MG63 (cell line): ENCODE measurements at regions not wholly inside any gene's neighbourhood (a gene's known extent, or its start where the extent isn't known, plus 50 kb on each side); places are given as distances from the start of the nearest gene placed in this dataset.

Experiments
- DNase-seq: peaks from one replicate; pipeline ENCODE4 v3.0.0-alpha.2; 2020
- H3K27me3 ChIP-seq: fragments of 250-450 bp; sonication (Bioruptor Pico); 2 replicates; pipeline ENCODE4 v1.5.1; 2020; ENCODE audit warnings: mild to moderate bottlenecking, moderate library complexity
- H3K36me3 ChIP-seq: fragments of 250-450 bp; sonication (Bioruptor Pico); 2 replicates; pipeline ENCODE4 v1.5.1; 2020; ENCODE audit warnings: mild to moderate bottlenecking, moderate library complexity
- H3K4me3 ChIP-seq: fragments of 250-450 bp; sonication (Bioruptor Pico); 2 replicates; pipeline ENCODE4 v1.5.1; 2020; ENCODE audit warnings: mild to moderate bottlenecking, moderate library complexity
- H3K9me3 ChIP-seq: fragments of 250-450 bp; sonication (Bioruptor Pico); 2 replicates; pipeline ENCODE4 v1.5.1; 2020; ENCODE audit warnings: mild to moderate bottlenecking, moderate library complexity

DNA sequence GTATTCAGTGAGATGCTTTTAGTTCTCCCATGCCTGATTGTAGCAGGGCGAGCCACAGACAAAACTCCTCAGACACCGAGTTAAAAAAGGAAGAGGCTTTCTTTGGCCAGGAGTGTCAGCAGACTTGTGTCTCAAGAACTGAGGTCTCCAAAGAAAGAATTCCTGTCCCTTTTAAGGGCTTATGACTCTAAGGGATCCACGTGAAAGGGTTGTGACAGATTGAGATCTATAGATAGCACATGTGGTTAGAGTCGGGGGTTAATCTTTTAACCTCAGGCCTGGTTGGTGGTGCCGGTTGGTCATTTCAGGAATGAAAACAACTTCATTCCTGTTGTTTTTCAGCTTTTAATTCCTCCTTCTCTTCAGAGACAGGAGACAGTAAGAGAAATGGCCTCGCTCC lies 168.8 kb upstream of the GRIK2 start:
- Histone ChIP-seq H3K9me3 (no peaks in the 10 kb centered on the region), H3K4me3 (no peak overlapping the region), H3K27me3 (no peaks in the 10 kb centered on the region), H3K36me3 (no peaks in the 10 kb centered on the region)
- no peak for DNase-seq

- Histone ChIP-seq H3K36me3 (no peaks in the 10 kb centered on the region), H3K27me3 (no peaks in the 10 kb centered on the region), H3K9me3 (no peaks in the 10 kb centered on the region), H3K4me3 (no peak overlapping the region)
- peak; percentile 32 for DNase-seq
Measured at GRCh38 chr6:101226677-101227135, 166.8 kb upstream of the GRIK2 start.

DNA sequence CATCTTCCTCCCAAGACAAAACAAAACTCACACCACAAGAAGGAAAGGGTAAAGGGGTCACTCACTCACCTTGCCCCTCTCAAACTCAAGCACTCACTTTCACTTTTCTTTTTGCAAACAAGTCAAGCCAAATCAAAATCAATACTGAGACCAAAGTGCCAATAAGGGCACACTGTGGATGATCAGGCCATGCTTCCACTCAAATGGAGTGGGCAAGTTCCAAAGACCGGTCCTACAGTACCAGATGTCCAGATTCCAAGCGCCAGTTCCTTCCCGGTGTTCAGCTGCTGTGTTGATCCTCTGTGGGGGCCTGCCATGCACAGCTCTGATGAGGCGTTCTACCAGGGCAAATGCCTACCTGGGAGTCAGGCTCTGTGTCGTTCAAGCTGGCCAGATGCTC lies 162.6 kb upstream of the GRIK2 start:
- Histone ChIP-seq H3K36me3 (no peaks in the 10 kb centered on the region), H3K9me3 (no peaks in the 10 kb centered on the region), H3K4me3 (no peak overlapping the region), H3K27me3 (no peaks in the 10 kb centered on the region)
- no peak for DNase-seq

DNA sequence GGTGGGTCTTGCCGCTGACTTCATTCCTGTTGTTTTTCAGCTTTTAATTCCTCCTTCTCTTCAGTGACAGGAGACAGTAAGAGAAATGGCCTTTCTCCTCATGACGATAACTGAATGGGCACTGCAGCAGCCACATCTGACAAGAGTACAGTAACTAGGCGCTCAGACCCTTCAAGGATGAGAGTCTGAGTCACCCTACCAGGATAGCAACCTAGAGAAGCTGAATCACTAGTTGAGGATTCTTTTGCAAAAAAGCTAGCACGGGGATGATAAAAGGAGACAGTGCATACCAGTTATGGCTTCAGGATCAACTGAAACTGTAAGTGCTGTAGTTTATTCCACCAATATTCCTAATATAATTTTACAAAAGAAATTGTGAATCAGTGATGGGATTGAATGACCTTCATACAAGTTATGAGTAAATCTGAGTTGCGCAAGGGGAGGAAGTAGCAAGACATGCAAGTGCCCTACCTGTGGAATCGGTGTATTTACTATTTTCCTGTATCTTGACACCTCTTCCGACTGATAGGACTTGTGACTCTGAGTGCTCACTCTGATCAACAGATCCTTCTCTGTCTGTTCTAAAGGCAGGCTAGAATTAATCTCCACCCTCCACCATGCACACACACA lies 161.8 kb upstream of the GRIK2 start:
- H3K27me3 ChIP-seq, result no peaks in the 10 kb centered on the region
- H3K4me3 ChIP-seq, result no peak overlapping the region
- H3K9me3 ChIP-seq, result no peaks in the 10 kb centered on the region
- H3K36me3 ChIP-seq, result no peaks in the 10 kb centered on the region
- no peak for DNase-seq

DNA sequence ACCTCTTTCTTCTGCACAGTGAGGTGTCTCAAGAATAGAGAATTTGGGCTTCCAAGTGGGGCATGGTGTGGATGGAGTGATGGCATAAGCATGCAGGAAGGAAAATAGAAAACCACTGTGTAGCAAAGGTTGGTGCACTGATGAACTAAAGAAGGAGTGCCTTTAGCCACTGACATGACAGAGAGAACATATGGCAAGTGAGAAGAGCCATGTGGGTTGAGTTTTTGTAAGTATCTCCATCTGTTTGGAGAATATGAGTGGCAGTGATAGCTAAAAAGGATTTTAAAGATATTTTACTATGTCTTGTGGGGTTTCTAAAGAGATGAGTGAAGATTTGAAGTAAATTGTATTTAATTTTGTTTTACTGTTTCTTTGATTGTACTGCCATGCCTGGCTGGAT lies 160.5 kb upstream of the GRIK2 start:
- Histone ChIP-seq H3K27me3 (no peaks in the 10 kb centered on the region), H3K9me3 (no peaks in the 10 kb centered on the region), H3K4me3 (no peak overlapping the region), H3K36me3 (no peaks in the 10 kb centered on the region)
- DNase-seq, result no peak

DNA sequence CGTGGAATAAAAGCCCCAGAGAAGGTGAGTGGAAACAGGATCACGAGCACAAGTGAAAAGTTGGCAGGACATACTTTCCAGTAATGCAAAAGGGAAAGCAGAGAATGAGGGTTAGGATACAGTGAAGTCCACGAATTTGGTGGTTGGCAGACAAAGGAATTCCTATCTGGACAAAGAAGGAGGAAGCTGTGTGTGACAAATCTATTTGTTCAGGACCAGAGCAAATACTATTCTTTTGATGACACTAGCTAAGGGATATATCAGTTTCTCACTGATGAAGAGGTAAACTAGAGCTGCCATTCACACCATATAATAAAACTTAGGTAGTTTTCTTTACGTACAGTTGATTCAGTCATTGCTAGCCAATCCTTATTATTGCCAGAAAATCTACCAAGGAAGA lies 156.8 kb upstream of the GRIK2 start:
- no peaks in the 10 kb centered on the region for H3K9me3 ChIP-seq
- H3K36me3 ChIP-seq, result no peaks in the 10 kb centered on the region
- no peaks in the 10 kb centered on the region for H3K27me3 ChIP-seq
- no peak overlapping the region for H3K4me3 ChIP-seq
- DNase-seq, result no peak

GRCh38 chr6:101241442-101241841 lies 152.1 kb upstream of the GRIK2 start:
- Histone ChIP-seq H3K36me3 (no peaks in the 10 kb centered on the region), H3K4me3 (no peak overlapping the region), H3K9me3 (no peaks in the 10 kb centered on the region), H3K27me3 (no peaks in the 10 kb centered on the region)
- DNase-seq, result no peak

- Histone ChIP-seq H3K9me3 (peaks cover 3% of the 10 kb centered on the region; the same call in 1 of the 2 replicates), H3K4me3 (no peak overlapping the region), H3K27me3 (no peaks in the 10 kb centered on the region), H3K36me3 (no peaks in the 10 kb centered on the region)
- DNase-seq, result no peak
Measured at GRCh38 chr6:101249470-101249869, 144.0 kb upstream of the GRIK2 start.

DNA sequence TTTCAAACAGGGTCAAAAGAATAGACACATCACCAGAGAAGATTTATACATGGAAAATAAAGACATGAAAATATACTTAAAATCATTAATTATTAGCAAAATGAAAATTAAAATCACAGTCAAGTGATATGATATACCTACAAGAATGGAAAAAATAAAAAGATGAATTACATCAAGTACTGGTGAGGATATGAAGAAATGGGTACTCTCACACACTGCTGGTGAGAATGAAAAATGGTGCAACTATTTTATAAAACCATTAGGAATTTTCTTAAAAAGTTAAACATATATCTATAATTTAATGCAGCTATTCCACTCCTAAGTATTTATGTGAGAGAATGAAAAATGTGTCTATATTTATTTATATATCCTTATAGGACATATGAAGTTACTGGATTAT lies 136.3 kb upstream of the GRIK2 start:
- no peaks in the 10 kb centered on the region for H3K36me3 ChIP-seq
- no peak overlapping the region for H3K4me3 ChIP-seq
- no peak for DNase-seq
- H3K27me3 ChIP-seq, result no peaks in the 10 kb centered on the region
- H3K9me3 ChIP-seq, result no peaks in the 10 kb centered on the region

DNA sequence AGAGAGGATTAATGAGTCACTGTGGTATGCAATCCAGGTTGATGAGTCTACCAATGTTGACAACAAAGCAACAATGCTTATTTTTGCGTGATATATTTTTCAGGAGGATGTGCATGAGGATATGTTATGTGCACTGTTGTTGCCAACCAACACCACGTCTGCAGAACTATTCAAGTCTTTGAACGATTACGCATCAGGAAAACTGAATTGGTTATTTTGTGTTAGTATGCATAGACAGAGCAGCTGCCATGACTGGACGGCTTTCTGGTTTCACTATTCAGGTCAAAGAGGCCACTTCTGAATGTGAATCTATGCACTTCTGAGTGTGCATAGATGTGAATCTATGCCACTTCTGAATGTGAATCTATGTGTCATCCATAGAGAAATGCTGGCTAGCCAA lies 134.0 kb upstream of the GRIK2 start:
- DNase-seq, result no peak
- H3K36me3 ChIP-seq, result no peaks in the 10 kb centered on the region
- H3K4me3 ChIP-seq, result no peak overlapping the region

DNA sequence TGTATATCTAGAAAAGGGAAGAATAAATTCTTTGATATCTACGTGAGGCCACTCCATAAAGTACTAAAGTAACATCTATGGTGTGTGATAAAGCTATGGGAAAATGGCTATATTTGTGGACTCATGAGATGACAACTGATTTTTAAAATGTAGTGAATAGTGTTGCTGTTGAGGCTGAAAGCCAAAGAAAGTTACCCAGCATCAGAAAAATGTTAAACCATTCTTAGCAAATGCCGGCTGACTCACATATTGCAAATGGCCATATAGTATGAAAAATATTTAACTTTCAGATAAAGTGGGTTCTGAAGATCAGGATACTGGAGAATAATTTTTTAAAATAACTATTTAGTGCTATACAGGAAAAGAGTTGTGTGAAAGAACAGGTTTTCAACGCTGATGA lies 129.9 kb upstream of the GRIK2 start:
- Histone ChIP-seq H3K27me3 (no peaks in the 10 kb centered on the region), H3K9me3 (no peaks in the 10 kb centered on the region), H3K36me3 (no peaks in the 10 kb centered on the region), H3K4me3 (no peak overlapping the region)
- DNase-seq, result no peak

More for the DNA sequence above, 134.0 kb upstream of the GRIK2 start:
- Histone ChIP-seq H3K27me3 (no peaks in the 10 kb centered on the region), H3K9me3 (no peaks in the 10 kb centered on the region)

GRCh38 chr6:101266063-101266462 lies 127.4 kb upstream of the GRIK2 start:
- Histone ChIP-seq H3K27me3 (no peaks in the 10 kb centered on the region), H3K4me3 (no peak overlapping the region), H3K36me3 (no peaks in the 10 kb centered on the region), H3K9me3 (no peaks in the 10 kb centered on the region)
- DNase-seq, result no peak

GRCh38 chr6:101268541-101268940 lies 125.0 kb upstream of the GRIK2 start:
- H3K9me3 ChIP-seq, result no peaks in the 10 kb centered on the region; the same call in 1 of the 2 replicates
- no peaks in the 10 kb centered on the region for H3K36me3 ChIP-seq
- DNase-seq, result no peak
- no peaks in the 10 kb centered on the region for H3K27me3 ChIP-seq
- no peak overlapping the region for H3K4me3 ChIP-seq

GRCh38 chr6:101275251-101275650 lies 118.3 kb upstream of the GRIK2 start:
- Histone ChIP-seq H3K9me3 (no peaks in the 10 kb centered on the region; the same call in 1 of the 2 replicates), H3K36me3 (no peaks in the 10 kb centered on the region), H3K4me3 (no peak overlapping the region), H3K27me3 (no peaks in the 10 kb centered on the region)
- no peak for DNase-seq

GRCh38 chr6:101276066-101276465 lies 117.4 kb upstream of the GRIK2 start:
- DNase-seq, result no peak
- Histone ChIP-seq H3K27me3 (no peaks in the 10 kb centered on the region), H3K36me3 (no peaks in the 10 kb centered on the region), H3K9me3 (no peaks in the 10 kb centered on the region; the same call in 1 of the 2 replicates), H3K4me3 (no peak overlapping the region)

DNA sequence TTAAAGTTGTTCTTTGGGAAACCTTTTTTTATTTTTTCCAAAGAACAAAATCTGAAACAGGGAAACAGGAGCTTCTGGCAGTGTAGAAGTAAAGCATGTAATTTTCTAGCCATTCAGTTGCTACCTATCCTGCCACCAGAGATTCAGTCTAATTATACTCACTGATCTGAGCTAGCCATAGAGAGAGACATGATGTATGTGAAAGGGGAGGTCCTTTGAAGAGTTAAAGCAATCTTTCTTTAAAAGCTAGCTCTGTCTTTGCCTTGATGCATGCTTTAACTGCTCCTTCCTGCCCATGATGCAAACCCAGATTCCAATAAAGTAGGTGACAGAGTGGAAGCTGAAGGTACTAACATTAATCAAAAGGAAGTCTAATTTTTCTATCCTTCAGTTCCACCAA lies 114.1 kb upstream of the GRIK2 start:
- no peaks in the 10 kb centered on the region for H3K27me3 ChIP-seq
- no peaks in the 10 kb centered on the region for H3K9me3 ChIP-seq
- no peaks in the 10 kb centered on the region for H3K36me3 ChIP-seq
- DNase-seq, result no peak
- H3K4me3 ChIP-seq, result no peak overlapping the region

DNA sequence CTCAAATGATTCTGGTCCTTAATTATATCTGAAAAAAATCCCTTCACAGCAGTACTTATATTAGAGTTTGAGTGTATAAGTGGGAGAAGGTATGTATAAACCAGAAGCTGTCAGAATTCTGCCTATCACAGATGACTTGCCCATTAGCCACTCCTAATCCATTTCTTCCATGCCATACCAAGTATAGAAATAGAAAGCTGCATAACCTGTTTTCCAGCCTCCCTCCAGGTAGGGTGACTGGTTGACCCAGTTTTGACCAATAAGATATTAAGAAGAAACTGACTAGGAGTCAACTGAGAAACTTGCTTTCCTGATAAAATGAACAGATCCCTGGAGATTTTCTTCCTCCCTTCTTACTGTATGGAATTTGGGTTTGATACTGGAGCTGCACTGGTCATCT lies 112.2 kb upstream of the GRIK2 start:
- H3K4me3 ChIP-seq, result no peak overlapping the region
- no peaks in the 10 kb centered on the region for H3K36me3 ChIP-seq
- no peaks in the 10 kb centered on the region for H3K27me3 ChIP-seq
- DNase-seq, result no peak
- H3K9me3 ChIP-seq, result no peaks in the 10 kb centered on the region

- no peaks in the 10 kb centered on the region for H3K9me3 ChIP-seq
- no peak overlapping the region for H3K4me3 ChIP-seq
- no peaks in the 10 kb centered on the region for H3K36me3 ChIP-seq
- H3K27me3 ChIP-seq, result no peaks in the 10 kb centered on the region
- DNase-seq, result no peak
Measured at GRCh38 chr6:101284131-101284530, 109.4 kb upstream of the GRIK2 start.

- H3K9me3 ChIP-seq, result no peaks in the 10 kb centered on the region
- no peaks in the 10 kb centered on the region for H3K36me3 ChIP-seq
- no peaks in the 10 kb centered on the region for H3K27me3 ChIP-seq
- H3K4me3 ChIP-seq, result no peak overlapping the region
- no peak for DNase-seq
Measured at GRCh38 chr6:101286146-101286545, 107.4 kb upstream of the GRIK2 start.
